ENCODE measurements at regions not wholly inside any gene's neighbourhood (a gene's known extent, or its start where the extent isn't known, plus 50 kb on each side); places are given as distances from the start of the nearest gene placed in this dataset.

- no peak for TF ChIP-seq ZNF274 (IDR thresholded peaks at IDR 0.05; ENCODE audit: low read depth, low read length)
- no peak for TF ChIP-seq SUZ12 (IDR thresholded peaks at IDR 0.05; ENCODE audit: extremely low read depth, insufficient read depth, insufficient read length)
Observed at GRCh38 chr11:110982214-110982613, 263.3 kb upstream of the POU2AF2 start.
